GF-D8 (cell line): ENCODE measurements at regions not wholly inside any gene's neighbourhood (a gene's known extent, or its start where the extent isn't known, plus 50 kb on each side); places are given as distances from the start of the nearest gene placed in this dataset.
A peak's percentile ranks its signal among the peaks of the same experiment; 100 is the strongest.

Experiments
- DNase-seq: peaks from one replicate; lab custom pipeline; 2025; lab: John Stamatoyannopoulos, UW

GRCh38 chr2:142254031-142254430 is 123.2 kb upstream of the LRP1B start:
- peak; percentile 11 for DNase-seq

GRCh38 chr2:142241016-142241415 is 110.2 kb upstream of the LRP1B start:
- DNase-seq, result no peak

GRCh38 chr2:142236181-142236580 is 105.4 kb upstream of the LRP1B start:
- no peak for DNase-seq

GRCh38 chr2:142234741-142235140 is 103.9 kb upstream of the LRP1B start:
- DNase-seq, result no peak

GRCh38 chr2:142223309-142223708 is 92.5 kb upstream of the LRP1B start:
- DNase-seq, result no peak

- DNase-seq, result no peak
These were observed 91.9 kb upstream of the LRP1B start for GRCh38 chr2:142222715-142223114.

GRCh38 chr2:142220901-142221300 is 90.1 kb upstream of the LRP1B start:
- DNase-seq, result no peak

- no peak for DNase-seq
These were observed 89.4 kb upstream of the LRP1B start for GRCh38 chr2:142220239-142220638.

- no peak for DNase-seq
These were observed 87.7 kb upstream of the LRP1B start for GRCh38 chr2:142218471-142218870.

GRCh38 chr2:142217804-142218203 is 87.0 kb upstream of the LRP1B start:
- no peak for DNase-seq

- no peak for DNase-seq
These were observed 69.2 kb upstream of the LRP1B start for GRCh38 chr2:142200062-142200461.

GRCh38 chr2:142199073-142199472 is 68.3 kb upstream of the LRP1B start:
- DNase-seq, result no peak

- DNase-seq, result no peak
These were observed 60.0 kb upstream of the LRP1B start for GRCh38 chr2:142190805-142191204.

- DNase-seq, result no peak
These were observed 58.7 kb upstream of the LRP1B start for GRCh38 chr2:142189501-142189900.

- DNase-seq, result no peak
These were observed 57.7 kb upstream of the LRP1B start for GRCh38 chr2:142188562-142188961.

- DNase-seq, result no peak
These were observed 50.2 kb upstream of the LRP1B start for GRCh38 chr2:142180820-142181533.
